ENCODE measurements at regions not wholly inside any gene's neighbourhood (a gene's known extent, or its start where the extent isn't known, plus 50 kb on each side); places are given as distances from the start of the nearest gene placed in this dataset.

GRCh38 chr21:24171736-24172135, 1435.5 kb downstream of the MRPL39 start:
- Histone ChIP-seq H2AK9ac (replicated peaks; ENCODE audit: low read depth, low read length, poor library complexity) (no peak overlapping the region), H2AK5ac (ENCODE audit: low read depth, low read length) (no peak overlapping the region), H2BK120ac (ENCODE audit: low read depth, low read length) (no peak overlapping the region), H2BK15ac (ENCODE audit: low read depth, low read length) (no peak overlapping the region), H3K56ac (ENCODE audit: extremely low read depth, insufficient read depth, low read length) (no peak overlapping the region), H3K14ac (replicated peaks; ENCODE audit: low read depth, low read length) (no peak overlapping the region), H3K9me3 (ENCODE audit: control insufficient read depth, insufficient read depth, low read length) (no peaks in the 10 kb centered on the region; the same call in 1 of the 2 replicates), H4K8ac (ENCODE audit: low read depth in 2 of 2, low read length in 2 of 2) (no peak overlapping the region), H3K4ac (ENCODE audit: low read depth, low read length) (no peak overlapping the region), H3K4me1 (ENCODE audit: control insufficient read depth, insufficient read depth, low read length) (no peaks in the 10 kb centered on the region), H4K5ac (ENCODE audit: low read depth, low read length) (no peak overlapping the region), H3K27ac (ENCODE audit: insufficient read depth, low read length) (no peak overlapping the region), H3K27me3 (ENCODE audit: control insufficient read depth, insufficient read depth, low read length) (no peaks in the 10 kb centered on the region), H4K91ac (ENCODE audit: insufficient read depth, low read depth, low read length) (no peak overlapping the region), H2AFZ (replicated peaks; ENCODE audit: low read length, poor library complexity) (no peak overlapping the region), H2BK5ac (ENCODE audit: low read depth, low read length, poor library complexity, severe bottlenecking) (no peak overlapping the region), H3K4me3 (ENCODE audit: insufficient read depth, low read depth, low read length) (no peak overlapping the region), H3K9ac (ENCODE audit: low read depth, low read length) (no peak overlapping the region), H3K79me1 (ENCODE audit: low read depth in 1 of 2, low read length in 2 of 2) (no peaks in the 10 kb centered on the region), H3K18ac (ENCODE audit: low read depth, low read length) (no peak overlapping the region), H3K36me3 (ENCODE audit: control insufficient read depth, insufficient read depth, low read length) (no peaks in the 10 kb centered on the region), H4K20me1 (ENCODE audit: insufficient read depth, low read length) (no peaks in the 10 kb centered on the region), H3K4me2 (ENCODE audit: low read depth, low read length) (no peak overlapping the region), H3K9me1 (ENCODE audit: insufficient read depth, low read length) (no peaks in the 10 kb centered on the region), H3K23ac (ENCODE audit: low read depth, low read length) (no peak overlapping the region), H2BK20ac (ENCODE audit: low read depth, low read length) (no peak overlapping the region)
- intact Hi-C loops (cut with micrococcal nuclease): no loop called here
- dilution Hi-C loops (cut with HindIII; ENCODE audit: low sequenced_read_pairs, unreplicated experiment): no loop called here
- ATAC-seq (ENCODE audit: low read depth) (no peak), DNase-seq (no peak)
- TF ChIP-seq POLR2A (IDR thresholded peaks at IDR 0.05; ENCODE audit: low read depth, low read length) (no peak), FOS (IDR thresholded peaks at IDR 0.05; ENCODE audit: low read depth, low read length) (no peak), RAD21 (IDR thresholded peaks at IDR 0.05; ENCODE audit: low read length) (no peak), RFX5 (IDR thresholded peaks at IDR 0.05; ENCODE audit: low read depth, low read length) (no peak), MAZ (IDR thresholded peaks at IDR 0.05; ENCODE audit: borderline replicate concordance, low read depth, low read length) (no peak), CTCF (conservative IDR thresholded peaks at IDR 0.05; ENCODE audit: low read depth, low read length) (no peak), NFE2L2 (IDR thresholded peaks at IDR 0.05; ENCODE audit: low read depth, low read length) (no peak), MAFK (IDR thresholded peaks at IDR 0.05; ENCODE audit: low read depth, low read length) (no peak), CHD1 (IDR thresholded peaks at IDR 0.05; ENCODE audit: low read depth, low read length) (no peak), CEBPB (IDR thresholded peaks at IDR 0.05; ENCODE audit: low read depth, low read length) (no peak), MXI1 (IDR thresholded peaks at IDR 0.05; ENCODE audit: borderline replicate concordance, low read depth, low read length) (no peak), RCOR1 (IDR thresholded peaks at IDR 0.05; ENCODE audit: insufficient replicate concordance, low read length) (no peak), SMC3 (IDR thresholded peaks at IDR 0.05; ENCODE audit: low read depth, low read length) (no peak), USF2 (IDR thresholded peaks at IDR 0.05; ENCODE audit: low read depth, low read length) (no peak), BHLHE40 (IDR thresholded peaks at IDR 0.05; ENCODE audit: low read depth, low read length) (no peak)
- TF ChIP-seq, protein P1, sequence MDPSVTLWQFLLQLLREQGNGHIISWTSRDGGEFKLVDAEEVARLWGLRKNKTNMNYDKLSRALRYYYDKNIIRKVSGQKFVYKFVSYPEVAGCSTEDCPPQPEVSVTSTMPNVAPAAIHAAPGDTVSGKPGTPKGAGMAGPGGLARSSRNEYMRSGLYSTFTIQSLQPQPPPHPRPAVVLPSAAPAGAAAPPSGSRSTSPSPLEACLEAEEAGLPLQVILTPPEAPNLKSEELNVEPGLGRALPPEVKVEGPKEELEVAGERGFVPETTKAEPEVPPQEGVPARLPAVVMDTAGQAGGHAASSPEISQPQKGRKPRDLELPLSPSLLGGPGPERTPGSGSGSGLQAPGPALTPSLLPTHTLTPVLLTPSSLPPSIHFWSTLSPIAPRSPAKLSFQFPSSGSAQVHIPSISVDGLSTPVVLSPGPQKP (IDR thresholded peaks at IDR 0.05; ENCODE audit: borderline replicate concordance, low read depth, low read length): no peak
- in situ Hi-C loops (cut with MboI; ENCODE audit: low sequenced_read_pairs): no loop called here
- BruUV-seq (replicated peaks): no TSS peak
- CTCF ChIA-PET: interaction anchor here (0.6 kb wide), 1 partner anchor 1290 kb away, joined by 3 read pairs; no protein-coding TSS in a partner anchor
- POLR2A ChIA-PET (ENCODE audit: unreplicated experiment): no interaction called here
- WGBS, 2 experiments (ENCODE audit: extremely low coverage in 2 of 2, insufficient read length in 1 of 2): no CpG with 5 or more reads among the region's 4 CpGs

All from IMR-90 (cell line).